Activated naive CD4-positive, alpha-beta T cell treated with anti-CD3 and anti-CD28 coated beads for 36 hours (primary cell): ENCODE measurements at regions not wholly inside any gene's neighbourhood (a gene's known extent, or its start where the extent isn't known, plus 50 kb on each side); places are given as distances from the start of the nearest gene placed in this dataset.
"Not testable (repeated sequence)": the region's sequence is repeated elsewhere in the genome, so short reads cannot be mapped to it uniquely, and the experiment has no call there.

Source experiments
- CTCF ChIA-PET: fragments of 350-600 bp; sonication (Branson Sonifier 250); formaldehyde crosslinking; loops from one replicate; lab custom pipeline; 2021; ENCODE audit warnings: antibody characterized with exemption; lab: Charles Lee
- DNase-seq: peaks from one replicate; pipeline ENCODE4 v3.0.0-alpha.2; 2020
- H3K27ac Mint-ChIP-seq: one replicate; pipeline ENCODE4 v1.8.0; 2021; ENCODE audit warnings: mild to moderate bottlenecking, mixed read lengths
- H3K27me3 Mint-ChIP-seq: one replicate; pipeline ENCODE4 v1.8.0; 2021; ENCODE audit warnings: low read depth, mixed read lengths
- H3K36me3 Mint-ChIP-seq: one replicate; pipeline ENCODE4 v1.8.0; 2021; ENCODE audit warnings: low read depth, mixed read lengths
- H3K4me1 Mint-ChIP-seq: one replicate; pipeline ENCODE4 v1.8.0; 2021; ENCODE audit warnings: low read depth, mixed read lengths
- H3K4me3 Mint-ChIP-seq: one replicate; pipeline ENCODE4 v1.8.0; 2021; ENCODE audit warnings: mild to moderate bottlenecking, moderate library complexity, mixed read lengths
- H3K9me3 Mint-ChIP-seq: one replicate; pipeline ENCODE4 v1.8.0; 2021; ENCODE audit warnings: mixed read lengths
- intact Hi-C: fragments of 100-400 bp; cut with micrococcal nuclease; formaldehyde crosslinking; loops from one replicate; pipeline ENCODE4 v1.15.1; 2023

- Mint-ChIP-seq H3K27ac (no peak overlapping the region), H3K27me3 (peaks cover 8% of the 10 kb centered on the region), H3K4me1 (no peaks in the 10 kb centered on the region), H3K9me3 (no peaks in the 10 kb centered on the region), H3K4me3 (no peak overlapping the region), H3K36me3 (no peaks in the 10 kb centered on the region)
- intact Hi-C loops: no loop called here
- no peak for DNase-seq
- CTCF ChIA-PET: no interaction called here
Measured at GRCh38 chr3:110494728-110495127, 576.9 kb upstream of the NECTIN3 start.

- no peak overlapping the region for H3K27ac Mint-ChIP-seq
- no peaks in the 10 kb centered on the region for H3K36me3 Mint-ChIP-seq
- intact Hi-C loops: no loop called here
- peaks cover 5% of the 10 kb centered on the region for H3K27me3 Mint-ChIP-seq
- CTCF ChIA-PET: no interaction called here
- no peaks in the 10 kb centered on the region for H3K9me3 Mint-ChIP-seq
- H3K4me3 Mint-ChIP-seq: no peak overlapping the region
- DNase-seq: no peak
- H3K4me1 Mint-ChIP-seq: no peaks in the 10 kb centered on the region
Measured at GRCh38 chr3:110495201-110495927, 576.3 kb upstream of the NECTIN3 start.

GRCh38 chr3:110504401-110504800, 567.2 kb upstream of the NECTIN3 start:
- Mint-ChIP-seq H3K27ac (no peak overlapping the region), H3K36me3 (no peaks in the 10 kb centered on the region), H3K4me1 (no peaks in the 10 kb centered on the region), H3K4me3 (no peak overlapping the region), H3K27me3 (peaks cover 6% of the 10 kb centered on the region), H3K9me3 (peaks cover 7% of the 10 kb centered on the region)
- DNase-seq: no peak
- intact Hi-C loops: no loop called here
- CTCF ChIA-PET: no interaction called here

- Mint-ChIP-seq H3K4me1 (no peaks in the 10 kb centered on the region), H3K9me3 (peaks cover 7% of the 10 kb centered on the region), H3K36me3 (no peaks in the 10 kb centered on the region), H3K27ac (no peak overlapping the region), H3K4me3 (no peak overlapping the region), H3K27me3 (peaks cover 6% of the 10 kb centered on the region)
- DNase-seq: no peak
- CTCF ChIA-PET: no interaction called here
- intact Hi-C loops: no loop called here
Measured at GRCh38 chr3:110504901-110505300, 566.7 kb upstream of the NECTIN3 start.

GRCh38 chr3:110506890-110507289, 564.7 kb upstream of the NECTIN3 start:
- CTCF ChIA-PET: no interaction called here
- intact Hi-C loops: no loop called here
- Mint-ChIP-seq H3K4me1 (no peaks in the 10 kb centered on the region), H3K27ac (no peak overlapping the region), H3K36me3 (no peaks in the 10 kb centered on the region), H3K4me3 (no peak overlapping the region), H3K27me3 (peaks cover 11% of the 10 kb centered on the region), H3K9me3 (peaks cover 7% of the 10 kb centered on the region)
- DNase-seq: no peak

GRCh38 chr3:110507570-110507969, 564.0 kb upstream of the NECTIN3 start:
- H3K27ac Mint-ChIP-seq, DNase-seq, H3K4me1 Mint-ChIP-seq, H3K9me3 Mint-ChIP-seq, H3K4me3 Mint-ChIP-seq, intact Hi-C loops, CTCF ChIA-PET, H3K36me3 Mint-ChIP-seq: not testable (repeated sequence)
- H3K27me3 Mint-ChIP-seq: peaks cover 14% of the 10 kb centered on the region

- H3K4me1 Mint-ChIP-seq: no peaks in the 10 kb centered on the region
- intact Hi-C loops: loop anchor here (5.0 kb wide), 1 partner anchor 846 kb away; no protein-coding TSS in a partner anchor
- no peak for DNase-seq
- no peak overlapping the region for H3K27ac Mint-ChIP-seq
- peaks cover 21% of the 10 kb centered on the region for H3K27me3 Mint-ChIP-seq
- no peak overlapping the region for H3K4me3 Mint-ChIP-seq
- CTCF ChIA-PET: no interaction called here
- H3K9me3 Mint-ChIP-seq: peaks cover 3% of the 10 kb centered on the region
- H3K36me3 Mint-ChIP-seq: no peaks in the 10 kb centered on the region
Measured at GRCh38 chr3:110512961-110513360, 558.7 kb upstream of the NECTIN3 start.

- Mint-ChIP-seq H3K4me3 (no peak overlapping the region), H3K36me3 (no peaks in the 10 kb centered on the region), H3K9me3 (no peaks in the 10 kb centered on the region), H3K4me1 (no peaks in the 10 kb centered on the region), H3K27me3 (peaks cover 13% of the 10 kb centered on the region), H3K27ac (no peak overlapping the region)
- intact Hi-C loops: no loop called here
- CTCF ChIA-PET: no interaction called here
- no peak for DNase-seq
Measured at GRCh38 chr3:110518031-110518430, 553.6 kb upstream of the NECTIN3 start.

GRCh38 chr3:110519071-110519470, 552.5 kb upstream of the NECTIN3 start:
- Mint-ChIP-seq H3K27me3 (peaks cover 16% of the 10 kb centered on the region), H3K4me1 (no peaks in the 10 kb centered on the region), H3K27ac (no peak overlapping the region), H3K9me3 (no peaks in the 10 kb centered on the region), H3K36me3 (no peaks in the 10 kb centered on the region), H3K4me3 (no peak overlapping the region)
- no peak for DNase-seq
- CTCF ChIA-PET: no interaction called here
- intact Hi-C loops: no loop called here

GRCh38 chr3:110521019-110521418, 550.6 kb upstream of the NECTIN3 start:
- no peaks in the 10 kb centered on the region for H3K36me3 Mint-ChIP-seq

GRCh38 chr3:110525558-110526064, 546.0 kb upstream of the NECTIN3 start:
- H3K4me1 Mint-ChIP-seq, DNase-seq, H3K36me3 Mint-ChIP-seq, H3K27ac Mint-ChIP-seq, CTCF ChIA-PET, H3K9me3 Mint-ChIP-seq, intact Hi-C loops, H3K4me3 Mint-ChIP-seq: not testable (repeated sequence)
- H3K27me3 Mint-ChIP-seq: peaks cover 10% of the 10 kb centered on the region

More at GRCh38 chr3:110521019-110521418, 550.6 kb upstream of the NECTIN3 start:
- intact Hi-C loops: no loop called here
- H3K27ac Mint-ChIP-seq: no peak overlapping the region
- no peak for DNase-seq
- CTCF ChIA-PET: no interaction called here
- H3K9me3 Mint-ChIP-seq: no peaks in the 10 kb centered on the region
- peaks cover 17% of the 10 kb centered on the region for H3K27me3 Mint-ChIP-seq
- no peaks in the 10 kb centered on the region for H3K4me1 Mint-ChIP-seq
- H3K4me3 Mint-ChIP-seq: no peak overlapping the region

- intact Hi-C loops: no loop called here
- Mint-ChIP-seq H3K36me3 (no peaks in the 10 kb centered on the region), H3K9me3 (no peaks in the 10 kb centered on the region), H3K27me3 (peaks cover 10% of the 10 kb centered on the region), H3K4me3 (no peak overlapping the region), H3K4me1 (no peaks in the 10 kb centered on the region), H3K27ac (no peak overlapping the region)
- no peak for DNase-seq
- CTCF ChIA-PET: interaction anchor here (1.0 kb wide), 1 partner anchor 553 kb away, joined by 4 read pairs; no protein-coding TSS in a partner anchor
Measured at GRCh38 chr3:110526777-110527727, 544.6 kb upstream of the NECTIN3 start.
